ENCODE measurements at regions not wholly inside any gene's neighbourhood (a gene's known extent, or its start where the extent isn't known, plus 50 kb on each side); places are given as distances from the start of the nearest gene placed in this dataset.
"Not testable (repeated sequence)": the region's sequence is repeated elsewhere in the genome, so short reads cannot be mapped to it uniquely, and the experiment has no call there.

DNA sequence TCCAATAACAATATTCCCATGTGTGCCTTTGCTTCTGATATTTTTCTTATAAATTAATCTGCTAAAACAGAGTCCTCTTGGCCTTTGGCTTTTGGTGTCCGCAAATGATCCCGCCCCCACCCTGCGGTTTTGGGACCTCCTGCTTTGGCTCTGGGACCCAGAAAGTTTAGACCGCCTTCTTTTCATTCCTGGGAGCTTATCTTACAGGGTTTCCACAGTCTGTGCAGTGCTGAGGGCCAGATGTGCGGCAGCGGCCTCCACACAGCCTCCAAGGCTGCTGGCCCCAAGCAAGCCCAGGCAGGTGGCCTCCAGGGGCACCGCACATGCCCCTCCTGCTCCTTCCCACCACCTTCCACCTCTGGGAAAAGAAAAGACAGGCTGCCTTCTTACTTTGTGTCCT is 191.5 kb downstream of the ERCC6L2 start:
- DNase-seq (ENCODE audit: low spot score) = no peak

- DNase-seq (ENCODE audit: low spot score) = no peak
These were observed 190.2 kb downstream of the ERCC6L2 start for GRCh38 chr9:96065482-96066251.

DNA sequence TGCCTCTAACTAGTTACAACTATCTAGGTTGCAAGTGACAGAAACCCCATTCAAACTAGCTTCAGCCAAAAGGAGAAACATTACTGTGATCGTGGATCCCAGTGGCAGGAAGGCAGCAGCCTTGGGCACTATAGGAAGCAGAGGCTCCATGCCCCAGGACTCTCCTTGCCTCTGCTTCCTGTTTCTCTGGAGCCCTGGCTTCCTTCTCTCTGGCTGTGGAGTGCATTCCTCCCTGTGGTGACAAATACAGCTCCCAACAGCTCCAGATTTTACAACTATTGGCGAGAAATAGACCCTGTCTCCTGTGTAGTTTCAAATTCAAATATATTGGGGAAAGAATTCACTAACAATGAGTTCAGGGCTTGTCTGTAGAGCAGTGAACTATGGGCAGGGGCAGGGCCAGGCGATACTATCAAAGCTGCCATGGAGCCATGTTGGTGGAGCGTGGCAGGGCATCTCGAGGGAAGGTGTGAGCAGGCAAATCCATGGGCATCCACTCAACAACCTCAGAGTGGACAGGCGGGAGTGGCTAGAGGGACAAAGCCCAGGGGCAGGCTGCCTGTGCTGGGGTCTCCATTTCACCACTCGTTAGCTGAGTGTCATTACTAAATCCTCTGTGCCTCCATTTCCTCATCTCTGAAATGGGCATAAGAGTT is 189.5 kb downstream of the ERCC6L2 start:
- no peak for DNase-seq (ENCODE audit: low spot score)

DNA sequence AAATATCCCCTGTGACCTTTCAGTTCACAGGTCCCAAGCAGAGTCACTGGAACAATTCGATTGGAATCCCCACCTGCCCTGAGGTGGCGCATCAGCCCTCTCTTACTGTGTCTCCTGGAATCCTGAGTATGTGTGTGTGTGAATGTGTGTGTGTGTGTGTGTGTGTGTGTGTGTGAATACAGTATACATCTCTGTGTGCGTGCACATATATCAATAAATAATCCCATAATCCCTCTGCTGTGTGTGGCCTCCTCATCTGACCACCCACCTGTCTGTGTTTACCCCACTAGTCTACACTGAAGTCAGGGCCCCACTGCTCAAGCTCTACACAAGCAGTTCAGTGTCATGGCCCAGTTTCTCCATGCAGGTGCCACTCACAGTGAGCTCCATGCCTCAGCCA is 187.4 kb downstream of the ERCC6L2 start:
- DNase-seq (ENCODE audit: low spot score) = no peak

GRCh38 chr9:96062031-96062430 is 186.5 kb downstream of the ERCC6L2 start:
- no peak for DNase-seq (ENCODE audit: low spot score)

- DNase-seq (ENCODE audit: low spot score) = no peak
These were observed 185.9 kb downstream of the ERCC6L2 start for GRCh38 chr9:96061293-96061987.

- no peak for DNase-seq (ENCODE audit: low spot score)
These were observed 182.7 kb downstream of the ERCC6L2 start for GRCh38 chr9:96058218-96058617.

DNA sequence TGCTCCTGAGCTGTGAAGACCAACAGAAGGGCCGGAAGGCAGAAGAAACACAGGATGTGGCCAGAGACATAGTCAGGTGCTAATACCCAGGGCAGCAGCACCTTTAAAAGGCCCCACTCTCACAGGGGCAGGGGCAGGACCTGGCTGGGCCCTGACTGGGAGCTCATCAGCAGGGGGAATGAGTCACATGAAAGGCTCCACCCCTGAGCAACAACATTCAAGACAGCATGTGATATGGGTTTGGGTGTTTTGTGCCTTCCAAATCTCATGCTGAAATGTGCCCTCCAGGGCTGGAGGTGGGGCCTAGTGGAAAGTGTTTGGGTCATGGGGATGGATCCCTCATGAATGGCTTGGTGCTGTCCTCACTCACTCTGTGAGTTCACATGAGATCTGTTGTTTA is 181.7 kb downstream of the ERCC6L2 start:
- no peak for DNase-seq (ENCODE audit: low spot score)

DNA sequence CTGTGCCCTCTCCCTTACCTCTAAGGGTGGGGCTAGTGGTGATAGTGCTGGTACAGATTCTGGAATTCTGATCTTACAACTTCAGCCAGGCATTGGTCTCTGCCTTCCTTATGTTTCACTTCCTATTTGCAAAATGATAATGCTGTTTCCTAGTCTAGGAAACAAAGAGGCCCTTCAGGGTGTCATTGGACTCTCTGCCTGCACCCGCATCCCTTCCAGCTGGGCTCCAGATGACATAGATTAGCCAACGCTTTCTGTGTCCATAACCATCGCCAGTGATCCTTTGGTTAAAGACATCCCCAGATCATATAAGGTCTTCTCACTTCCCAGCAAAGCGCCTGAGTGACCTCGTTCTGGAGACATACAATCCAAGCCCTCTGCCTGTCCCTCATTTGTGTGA is 180.7 kb downstream of the ERCC6L2 start:
- no peak for DNase-seq (ENCODE audit: low spot score)

- DNase-seq (ENCODE audit: low spot score) = not testable (repeated sequence)
These were observed 178.8 kb downstream of the ERCC6L2 start for GRCh38 chr9:96054248-96054647.

DNA sequence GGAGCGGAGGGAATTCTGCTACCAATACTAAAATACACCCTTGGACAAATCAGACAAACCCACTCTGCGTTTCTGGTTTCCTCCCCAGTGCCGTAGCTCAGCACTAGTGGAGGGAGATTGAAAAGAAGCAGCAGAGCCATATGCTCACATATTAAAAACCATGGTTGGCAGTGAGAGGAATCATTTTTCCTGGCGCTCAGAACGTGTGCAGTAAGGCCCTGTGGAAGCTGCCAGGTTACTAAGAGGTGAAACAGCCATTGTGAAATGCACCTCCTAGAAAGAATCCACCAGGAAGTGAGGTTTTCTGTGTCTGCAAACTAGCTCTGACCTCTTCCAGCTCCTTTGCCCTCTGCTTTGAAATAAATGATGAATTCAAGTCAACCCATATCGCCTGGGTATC is 177.2 kb downstream of the ERCC6L2 start:
- DNase-seq (ENCODE audit: low spot score) = no peak

DNA sequence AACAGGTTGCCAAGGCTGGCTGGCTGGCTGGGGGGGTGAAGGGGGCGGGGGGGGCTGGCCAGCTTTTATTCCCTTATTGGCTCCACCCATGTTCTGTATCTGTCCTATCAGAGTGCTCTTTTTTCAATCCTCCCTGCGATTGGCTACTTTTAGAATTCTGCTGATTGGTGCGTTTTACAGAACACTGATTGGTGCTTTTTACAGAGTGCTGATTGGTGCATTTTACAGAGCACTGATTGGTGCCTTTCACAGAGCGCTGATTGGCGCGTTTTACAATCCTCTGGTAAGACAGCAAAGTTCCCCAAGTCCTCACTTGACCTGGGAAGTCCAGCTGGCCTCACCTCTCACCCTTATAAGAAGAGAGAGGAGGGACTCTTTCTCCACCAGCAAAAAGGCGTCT is 175.9 kb downstream of the ERCC6L2 start:
- DNase-seq (ENCODE audit: low spot score) = no peak

- no peak for DNase-seq (ENCODE audit: low spot score)
These were observed 175.3 kb downstream of the ERCC6L2 start for GRCh38 chr9:96050861-96051155.

GRCh38 chr9:96050048-96050860 is 174.8 kb downstream of the ERCC6L2 start:
- no peak for DNase-seq (ENCODE audit: low spot score)

GRCh38 chr9:96048956-96049831 is 173.7 kb downstream of the ERCC6L2 start:
- no peak for DNase-seq (ENCODE audit: low spot score)

- no peak for DNase-seq (ENCODE audit: low spot score)
These were observed 172.8 kb downstream of the ERCC6L2 start for GRCh38 chr9:96048104-96048955.

DNA sequence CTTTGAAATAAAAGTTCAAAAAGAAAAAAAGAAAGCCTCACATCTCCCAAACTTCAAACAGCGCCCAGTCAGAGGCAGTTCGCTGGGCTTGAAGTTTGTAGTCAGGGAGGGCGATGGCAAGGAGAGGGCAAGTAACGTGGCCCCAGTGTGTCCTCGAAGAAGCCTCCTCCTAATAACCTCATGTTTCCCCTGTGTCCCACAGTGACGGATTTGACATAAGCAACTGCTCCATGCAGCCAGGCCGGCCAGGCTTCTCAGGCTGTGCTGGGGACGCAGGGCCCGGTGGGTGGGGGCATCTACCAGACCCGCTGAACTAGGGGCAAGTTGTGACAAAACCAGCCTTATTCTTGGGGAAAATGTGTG is 172.2 kb downstream of the ERCC6L2 start:
- no peak for DNase-seq (ENCODE audit: low spot score)

DNA sequence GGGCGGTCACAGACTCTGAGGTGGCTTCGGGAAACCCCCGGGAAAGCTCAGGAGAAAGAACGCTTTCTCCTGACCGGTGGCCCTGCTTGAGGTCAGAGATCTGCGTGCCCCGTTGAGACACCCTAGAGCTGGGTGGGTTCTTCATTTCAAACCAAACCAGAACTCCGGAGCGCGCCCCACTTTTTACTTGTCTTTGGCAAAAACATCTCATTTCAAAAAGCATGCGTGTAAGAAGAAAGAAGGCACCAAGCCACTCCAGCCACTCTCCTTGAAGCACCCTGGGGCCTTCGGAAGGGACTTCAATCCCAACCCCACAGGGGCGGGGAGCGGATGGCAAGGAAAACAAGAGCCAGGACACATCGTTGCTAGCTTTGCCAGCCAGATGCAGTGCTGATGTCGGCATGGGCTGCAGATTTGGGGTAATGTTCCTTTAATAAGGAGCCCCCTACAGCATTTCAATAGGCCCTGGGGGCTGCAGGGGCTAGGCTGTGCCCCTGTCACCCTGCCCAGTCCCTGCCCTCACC is 171.7 kb downstream of the ERCC6L2 start:
- no peak for DNase-seq (ENCODE audit: low spot score)

DNA sequence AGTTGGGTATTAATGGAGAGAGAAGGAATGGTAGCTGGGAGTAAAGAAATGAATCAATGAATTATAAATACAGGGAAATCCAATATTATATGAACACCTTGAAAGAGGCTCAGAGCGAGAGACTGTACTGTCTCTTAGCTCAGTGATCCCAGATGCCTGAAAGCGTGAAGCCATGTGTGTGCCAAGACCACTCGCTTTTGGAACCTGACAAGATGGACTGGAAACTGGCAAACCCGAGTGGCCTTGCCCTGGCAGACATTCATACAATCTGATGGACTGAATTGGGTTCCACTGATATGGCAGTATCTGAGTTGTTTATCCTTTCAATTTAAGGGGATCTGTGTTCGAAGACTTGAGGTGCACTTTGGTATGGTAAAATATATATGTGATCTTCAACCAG is 170.3 kb downstream of the ERCC6L2 start:
- DNase-seq (ENCODE audit: low spot score) = no peak

DNA sequence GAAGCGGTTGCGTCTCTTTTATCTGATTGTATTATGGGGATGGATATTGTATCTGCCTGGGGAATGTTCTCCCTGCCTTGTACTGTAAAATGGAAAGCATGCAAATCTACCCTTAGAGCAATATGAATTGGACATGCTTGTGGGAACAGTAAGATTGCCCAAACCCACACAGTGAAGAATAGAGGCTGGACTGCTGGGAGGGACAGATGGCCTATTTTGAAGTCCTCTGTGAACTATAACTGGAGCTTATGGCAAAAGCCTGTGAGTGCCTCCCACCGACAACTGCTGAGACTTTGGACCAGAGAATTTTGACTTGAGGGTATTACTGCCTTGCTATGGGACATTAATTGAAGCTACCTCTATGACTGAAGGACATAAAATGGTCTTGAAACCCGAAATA is 168.9 kb downstream of the ERCC6L2 start:
- DNase-seq (ENCODE audit: low spot score) = no peak
